Kasumi-1 (cell line): ENCODE measurements at regions not wholly inside any gene's neighbourhood (a gene's known extent, or its start where the extent isn't known, plus 50 kb on each side); places are given as distances from the start of the nearest gene placed in this dataset.

Experiments
- DNase-seq, 2 experiments: peaks; one replicate each; lab custom pipeline; 2025; lab: John Stamatoyannopoulos, UW

GRCh38 chr15:94177112-94177511 is 54.2 kb upstream of the MCTP2 start:
- no peak for DNase-seq

DNA sequence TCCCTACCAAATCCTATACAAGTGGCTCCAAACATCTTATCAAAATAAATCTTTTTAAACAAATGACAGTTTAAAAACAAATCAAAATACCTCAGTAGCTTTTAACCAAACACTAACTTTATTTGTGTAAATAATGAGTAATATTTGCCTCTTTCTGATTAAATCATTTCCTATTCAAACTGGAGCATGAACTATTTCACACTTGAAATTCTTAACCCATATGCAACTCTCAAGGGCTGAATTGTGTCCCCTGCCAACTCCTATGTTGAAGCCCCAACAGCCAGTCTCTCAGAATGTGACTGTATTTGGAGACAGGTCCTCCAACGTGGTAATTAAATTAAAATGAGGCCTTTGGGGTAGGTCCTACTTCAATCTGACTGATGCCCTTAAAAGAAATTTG is 55.9 kb upstream of the MCTP2 start:
- no peak for DNase-seq

DNA sequence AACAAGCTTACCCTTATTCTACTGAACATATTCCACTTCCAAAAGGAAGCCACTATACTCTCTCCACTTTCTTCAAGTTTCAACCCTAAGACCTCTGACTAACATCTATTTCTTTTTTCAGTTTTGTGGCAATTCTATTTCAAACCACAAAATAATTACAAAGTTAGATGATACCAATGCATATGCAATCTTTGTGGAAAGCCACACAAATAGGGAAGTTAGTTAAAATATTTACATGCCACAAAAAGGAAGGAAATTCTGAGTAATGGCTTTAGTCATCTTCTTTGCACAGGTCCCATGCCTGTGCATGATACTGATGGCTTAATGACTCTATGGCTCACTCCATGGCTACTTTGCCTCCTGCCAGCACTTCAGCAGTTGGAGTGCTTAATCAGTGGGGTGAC is 57.0 kb upstream of the MCTP2 start:
- peak; percentile 95 to 98 for DNase-seq

GRCh38 chr15:94168250-94168649 is 63.1 kb upstream of the MCTP2 start:
- DNase-seq = peak; percentile 57 to 81

- no peak for DNase-seq
Measured at GRCh38 chr15:94164971-94165370, 66.4 kb upstream of the MCTP2 start.

DNA sequence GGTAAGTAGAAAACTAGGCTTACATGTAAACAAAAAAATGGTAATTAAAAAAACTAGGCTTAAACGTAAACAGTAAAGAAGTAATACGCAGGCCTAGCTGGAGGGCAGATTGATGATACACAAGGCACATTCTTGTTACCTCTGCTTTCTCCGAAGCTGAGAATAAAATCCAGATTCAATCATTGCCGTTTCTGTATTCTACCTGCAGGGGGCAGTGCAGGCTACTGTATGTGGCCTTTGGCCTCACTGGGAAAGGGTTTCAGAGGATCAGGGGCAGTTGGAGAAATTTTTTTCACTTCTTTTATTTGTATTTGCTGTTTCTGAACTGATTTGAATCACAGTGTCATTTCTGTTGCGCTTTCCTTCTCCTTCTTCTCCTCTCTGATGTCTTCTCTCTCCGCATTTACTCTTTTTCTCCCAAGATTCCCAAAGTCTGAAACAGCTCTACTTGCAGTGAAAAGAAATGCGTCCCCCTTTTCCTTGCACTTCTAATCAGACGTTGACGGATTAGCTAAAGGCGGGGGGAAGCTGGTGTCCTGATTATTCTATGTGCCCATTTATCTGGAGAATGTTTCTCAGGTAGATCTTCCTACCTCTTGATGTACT is 67.1 kb upstream of the MCTP2 start:
- DNase-seq = peak; percentile 79 to 80

DNA sequence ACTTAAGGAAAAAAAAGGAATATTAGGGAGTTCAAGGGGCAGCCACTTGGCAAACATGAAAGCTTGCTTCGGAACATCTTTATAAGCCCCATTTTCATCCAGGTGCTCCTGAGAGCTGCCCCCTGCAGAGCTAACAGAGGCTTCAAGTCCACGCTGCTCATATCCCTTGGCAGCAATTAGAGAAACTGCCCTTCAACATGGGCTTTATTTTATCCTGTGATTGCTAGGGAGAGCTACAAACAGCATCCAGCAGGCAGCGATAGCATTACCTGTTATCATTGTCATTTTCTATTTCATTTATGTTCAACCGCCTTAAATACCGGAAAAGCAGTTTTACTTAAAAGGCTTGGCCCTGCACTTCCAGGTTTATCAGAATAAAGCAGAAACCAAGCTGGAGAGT is 68.4 kb upstream of the MCTP2 start:
- no peak for DNase-seq

- no peak for DNase-seq
Measured at GRCh38 chr15:94154255-94154654, 77.1 kb upstream of the MCTP2 start.

- no peak for DNase-seq
Measured at GRCh38 chr15:94145046-94145445, 86.3 kb upstream of the MCTP2 start.

- no peak for DNase-seq
Measured at GRCh38 chr15:94141802-94142201, 89.6 kb upstream of the MCTP2 start.

- DNase-seq = no peak
Measured at GRCh38 chr15:94135486-94136147, 95.7 kb upstream of the MCTP2 start.

DNA sequence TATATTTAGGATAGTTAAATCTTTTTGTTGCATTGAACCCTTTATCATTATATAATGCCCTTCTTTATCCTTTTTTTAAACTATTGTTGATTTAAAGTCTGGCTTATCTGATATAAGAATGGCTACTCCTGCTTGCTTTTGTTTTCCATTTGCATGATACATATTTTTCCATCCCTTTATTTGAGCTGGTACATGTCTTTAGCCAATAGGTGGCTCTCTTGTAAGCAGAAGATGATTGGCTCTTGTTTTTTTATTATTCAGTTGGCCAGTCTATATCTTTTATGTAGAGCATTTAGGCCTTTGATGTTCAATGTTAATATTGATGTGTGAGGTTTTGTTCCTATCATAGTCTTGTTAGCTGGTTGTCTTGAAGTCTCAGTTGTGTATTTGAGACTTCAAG is 99.5 kb upstream of the MCTP2 start:
- no peak for DNase-seq

DNA sequence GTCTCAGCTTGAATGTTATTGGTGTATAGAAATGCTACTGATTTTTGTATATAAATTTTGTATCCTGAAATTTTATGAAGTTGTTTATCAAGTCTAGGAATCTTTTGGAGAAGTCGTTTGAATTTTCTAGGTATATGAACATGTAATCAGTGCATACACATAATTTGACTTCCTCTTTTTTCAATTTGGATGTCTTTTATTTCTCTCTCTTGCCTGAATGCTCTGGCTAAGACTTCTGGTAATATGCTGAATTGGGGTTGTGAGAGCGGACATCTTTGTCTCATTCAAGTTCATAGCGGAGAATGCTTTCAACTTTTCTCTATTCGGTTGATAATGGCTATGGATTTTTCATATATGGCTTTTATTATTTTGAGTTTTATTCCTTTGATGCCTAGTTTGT is 100.9 kb upstream of the MCTP2 start:
- peak in 1 of 2 experiments; percentile 15 for DNase-seq

DNA sequence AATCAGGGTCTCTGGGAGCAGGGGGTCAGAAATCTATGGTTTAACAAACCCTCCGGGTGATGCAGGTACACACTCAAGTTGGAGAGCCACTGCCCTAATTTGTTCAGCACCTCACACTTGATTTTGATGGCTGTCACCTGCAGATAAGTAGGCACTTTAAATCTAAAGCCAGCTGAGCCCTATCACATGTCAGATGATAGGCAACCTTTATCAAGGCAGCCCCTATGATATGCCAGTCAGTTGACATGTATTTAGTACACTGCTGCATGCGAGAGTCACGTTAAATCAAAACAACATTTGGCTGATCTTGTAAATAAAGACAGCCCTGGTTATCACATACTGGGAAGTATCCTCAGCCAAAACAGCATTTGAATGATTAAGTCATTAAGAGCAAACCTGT is 104.4 kb upstream of the MCTP2 start:
- DNase-seq = no peak

DNA sequence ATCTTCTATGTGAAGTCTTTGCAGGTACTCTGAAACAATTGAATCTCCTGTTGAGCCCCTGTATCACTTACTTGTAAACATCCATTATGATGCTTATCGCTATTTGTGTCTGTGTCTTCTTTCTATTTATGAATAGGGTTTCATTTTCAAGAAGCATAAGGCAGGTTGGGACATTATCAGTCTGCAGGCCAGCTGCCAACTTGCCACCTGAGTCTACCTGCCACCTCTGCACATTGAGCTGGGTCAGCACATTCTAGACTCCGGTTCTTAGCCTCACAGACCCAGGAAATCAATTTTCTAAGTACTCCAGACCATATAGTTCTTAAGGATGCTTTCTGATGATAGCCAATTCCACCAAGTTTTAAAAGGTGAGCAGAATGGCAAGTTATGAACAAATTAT is 105.7 kb upstream of the MCTP2 start:
- DNase-seq = no peak

GRCh38 chr15:94125156-94125555 is 106.2 kb upstream of the MCTP2 start:
- peak in 1 of 2 experiments; percentile 35 for DNase-seq

DNA sequence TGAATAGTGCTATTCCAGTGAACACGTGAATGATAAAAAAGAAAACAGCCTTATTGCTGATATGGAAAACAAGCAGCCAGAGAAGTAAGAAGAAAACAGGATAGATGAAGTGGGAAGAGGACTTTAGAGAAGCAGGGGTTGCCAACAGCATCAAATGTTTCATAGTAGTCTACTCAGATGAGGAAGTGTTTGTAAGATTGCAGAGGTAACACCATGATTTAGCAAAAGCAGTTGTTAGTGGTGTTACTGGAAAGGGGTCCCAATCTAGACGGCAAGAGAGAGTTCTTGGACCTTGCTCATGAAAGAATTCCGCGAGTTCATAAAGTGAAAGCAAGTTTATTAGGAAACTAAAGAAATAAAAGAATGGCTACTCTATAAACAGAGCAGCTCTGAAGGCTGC is 108.8 kb upstream of the MCTP2 start:
- peak in 1 of 2 experiments; percentile 1 for DNase-seq

GRCh38 chr15:94119923-94120775 is 111.2 kb upstream of the MCTP2 start:
- DNase-seq = peak; percentile 93 to 97

DNA sequence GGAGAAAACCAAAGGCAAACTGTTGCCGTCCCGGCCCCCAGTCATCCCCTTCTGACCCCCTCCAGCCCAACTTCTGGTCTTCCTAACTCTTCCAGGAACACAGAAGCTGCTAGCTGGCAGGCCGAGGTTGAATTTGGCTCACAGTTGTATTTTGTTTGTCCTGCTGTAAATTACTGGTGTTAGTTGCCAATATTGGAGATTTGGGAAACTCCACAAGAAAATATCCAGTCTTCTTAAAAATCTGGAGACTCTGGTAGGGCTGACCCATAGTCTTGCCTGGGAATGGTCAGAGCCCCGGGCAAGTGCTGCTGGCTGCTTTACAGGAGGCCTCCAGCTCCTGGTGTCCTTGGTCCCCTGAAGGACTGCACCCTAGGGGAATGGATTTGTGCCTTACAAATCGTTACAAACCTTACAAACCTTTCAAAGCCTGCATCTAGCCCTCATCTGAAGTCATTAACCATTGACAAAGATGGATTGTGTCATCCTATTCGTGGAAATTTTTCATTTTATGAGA is 112.0 kb upstream of the MCTP2 start:
- no peak for DNase-seq

- no peak for DNase-seq
Measured at GRCh38 chr15:94110476-94111130, 120.8 kb upstream of the MCTP2 start.

- no peak for DNase-seq
Measured at GRCh38 chr15:94107652-94108051, 123.7 kb upstream of the MCTP2 start.

- DNase-seq = no peak
Measured at GRCh38 chr15:94105760-94106159, 125.6 kb upstream of the MCTP2 start.
